Activated CD4-positive, alpha-beta T cell treated with anti-CD3 and anti-CD28 coated beads, Interleukin-2, Interleukin-6, amounts not matched to agents 100 ng/mL and 50 ng/mL, durations not matched to agents 16 hours and 8 hours (primary cell): ENCODE measurements at regions not wholly inside any gene's neighbourhood (a gene's known extent, or its start where the extent isn't known, plus 50 kb on each side); places are given as distances from the start of the nearest gene placed in this dataset.
"Not testable (repeated sequence)": the region's sequence is repeated elsewhere in the genome, so short reads cannot be mapped to it uniquely, and the experiment has no call there.

Source experiments
- DNase-seq: peaks from one replicate; pipeline ENCODE4 v3.0.0-alpha.2; 2020

GRCh38 chr3:135412475-135412874, 553.1 kb upstream of the PPP2R3A start:
- no peak for DNase-seq

- DNase-seq = no peak
Observed at GRCh38 chr3:135416182-135416581, 549.3 kb upstream of the PPP2R3A start.

- DNase-seq = no peak
Observed at GRCh38 chr3:135419155-135419554, 546.4 kb upstream of the PPP2R3A start.

GRCh38 chr3:135426508-135426907, 539.0 kb upstream of the PPP2R3A start:
- no peak for DNase-seq

GRCh38 chr3:135432402-135432801, 533.1 kb upstream of the PPP2R3A start:
- no peak for DNase-seq

- not testable (repeated sequence) for DNase-seq
Observed at GRCh38 chr3:135438889-135439597, 526.5 kb upstream of the PPP2R3A start.

GRCh38 chr3:135439632-135440031, 525.9 kb upstream of the PPP2R3A start:
- DNase-seq = not testable (repeated sequence)

- DNase-seq = no peak
Observed at GRCh38 chr3:135440233-135440632, 525.3 kb upstream of the PPP2R3A start.

- DNase-seq = no peak
Observed at GRCh38 chr3:135440746-135441145, 524.8 kb upstream of the PPP2R3A start.

- no peak for DNase-seq
Observed at GRCh38 chr3:135444058-135444457, 521.5 kb upstream of the PPP2R3A start.

GRCh38 chr3:135447483-135447882, 518.0 kb upstream of the PPP2R3A start:
- no peak for DNase-seq

GRCh38 chr3:135448520-135448919, 517.0 kb upstream of the PPP2R3A start:
- DNase-seq = no peak

- no peak for DNase-seq
Observed at GRCh38 chr3:135449046-135449445, 516.5 kb upstream of the PPP2R3A start.

- DNase-seq = no peak
Observed at GRCh38 chr3:135451037-135451785, 514.3 kb upstream of the PPP2R3A start.

GRCh38 chr3:135452881-135453280, 512.6 kb upstream of the PPP2R3A start:
- DNase-seq = no peak

- DNase-seq = no peak
Observed at GRCh38 chr3:135453326-135453725, 512.2 kb upstream of the PPP2R3A start.

- no peak for DNase-seq
Observed at GRCh38 chr3:135454890-135455289, 510.6 kb upstream of the PPP2R3A start.

- DNase-seq = no peak
Observed at GRCh38 chr3:135456108-135456790, 509.3 kb upstream of the PPP2R3A start.

- DNase-seq = no peak
Observed at GRCh38 chr3:135458541-135459322, 506.8 kb upstream of the PPP2R3A start.

- DNase-seq = no peak
Observed at GRCh38 chr3:135460273-135460672, 505.3 kb upstream of the PPP2R3A start.

GRCh38 chr3:135471911-135472310, 493.6 kb upstream of the PPP2R3A start:
- no peak for DNase-seq

GRCh38 chr3:135473449-135473848, 492.1 kb upstream of the PPP2R3A start:
- DNase-seq = no peak

- no peak for DNase-seq
Observed at GRCh38 chr3:135487261-135487660, 478.3 kb upstream of the PPP2R3A start.
